NCI-H2029 (cell line): ENCODE measurements at regions not wholly inside any gene's neighbourhood (a gene's known extent, or its start where the extent isn't known, plus 50 kb on each side); places are given as distances from the start of the nearest gene placed in this dataset.
"Not testable (repeated sequence)": the region's sequence is repeated elsewhere in the genome, so short reads cannot be mapped to it uniquely, and the experiment has no call there.

Experiments
- DNase-seq: peaks from one replicate; lab custom pipeline; 2025; lab: John Stamatoyannopoulos, UW

DNA sequence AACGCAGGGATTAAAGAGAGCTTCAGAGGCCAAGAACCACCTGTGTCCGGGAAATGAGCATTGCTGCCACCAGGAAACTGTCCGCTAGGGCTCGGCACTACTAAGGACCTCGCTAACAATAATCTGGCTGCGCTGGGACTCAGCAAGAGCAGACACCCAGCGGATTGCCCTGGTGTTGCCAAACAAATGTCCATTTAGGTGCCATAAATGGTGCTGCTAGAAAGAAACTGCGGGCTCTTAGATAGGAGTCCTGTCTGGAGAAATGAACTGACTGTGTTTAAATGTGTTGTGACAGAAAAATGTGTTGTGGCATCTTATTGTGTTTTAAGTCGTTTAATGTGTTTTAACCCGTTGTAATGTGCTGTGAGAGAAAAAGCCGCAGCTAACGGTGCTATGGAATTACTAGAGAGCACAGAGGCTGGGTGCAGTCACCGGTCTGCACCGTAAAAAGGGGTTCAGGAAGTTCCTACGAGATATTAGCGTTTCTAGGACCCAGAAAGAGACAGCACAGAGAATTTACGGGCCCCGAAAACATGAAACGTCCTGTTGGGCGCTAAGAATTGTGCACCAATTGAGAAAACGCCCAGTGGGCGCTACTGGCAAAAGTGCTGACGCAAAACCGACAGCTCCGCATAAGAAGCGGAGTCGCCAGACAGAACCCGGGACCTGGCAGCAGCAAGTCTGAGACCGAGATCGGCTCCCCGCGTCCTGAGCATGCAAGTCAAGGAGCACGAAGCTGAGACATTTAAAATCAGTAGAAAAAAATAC lies 90.6 kb downstream of the ANXA2R start:
- no peak for DNase-seq

- DNase-seq = no peak
Measured at GRCh38 chr5:42948961-42949347, 91.2 kb downstream of the ANXA2R start.

GRCh38 chr5:42944989-42945388 lies 95.1 kb downstream of the ANXA2R start:
- no peak for DNase-seq

- no peak for DNase-seq
Measured at GRCh38 chr5:42943931-42944631, 96.0 kb downstream of the ANXA2R start.

DNA sequence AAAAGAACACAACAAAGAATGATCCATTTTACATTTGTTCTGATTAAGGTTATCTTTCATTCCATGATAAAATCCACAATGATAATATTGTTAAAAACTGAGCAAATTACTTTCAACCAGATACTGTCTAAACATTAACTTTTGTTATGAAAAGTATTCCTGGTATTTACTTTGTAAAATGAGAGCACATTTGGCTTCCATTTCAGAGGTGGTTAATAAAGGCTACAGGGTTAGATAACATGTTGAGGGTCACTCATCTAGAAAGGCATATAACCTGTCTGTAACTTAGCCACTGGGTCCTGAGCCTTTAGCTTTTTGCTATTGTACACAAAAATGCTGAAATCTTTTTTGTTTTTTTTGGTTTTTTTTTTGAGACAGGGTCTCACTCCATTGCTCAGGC lies 99.3 kb downstream of the ANXA2R start:
- DNase-seq = peak; percentile 6

GRCh38 chr5:42932011-42932410 lies 108.1 kb downstream of the ANXA2R start:
- DNase-seq = not testable (repeated sequence)

- not testable (repeated sequence) for DNase-seq
Measured at GRCh38 chr5:42931451-42931850, 108.7 kb downstream of the ANXA2R start.

- no peak for DNase-seq
Measured at GRCh38 chr5:42930934-42931333, 109.2 kb downstream of the ANXA2R start.

DNA sequence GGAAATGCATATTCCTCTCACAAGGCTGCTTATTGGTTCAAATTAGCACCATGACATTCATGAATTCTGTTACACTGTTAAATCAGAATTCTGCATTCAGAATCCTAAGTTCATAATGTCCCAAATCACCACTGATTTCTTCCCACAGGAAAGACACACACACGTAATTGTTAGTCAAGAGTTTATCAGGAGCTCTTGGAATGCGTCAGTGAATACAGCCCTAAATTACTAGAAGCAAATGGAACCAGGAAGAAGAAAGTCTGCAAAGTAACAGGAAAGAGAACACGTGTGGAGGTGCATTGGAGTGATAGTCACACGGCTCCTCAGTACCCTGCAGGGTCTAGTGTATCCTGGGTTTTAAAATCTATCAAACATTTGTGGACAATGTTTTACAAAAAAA lies 110.2 kb downstream of the ANXA2R start:
- DNase-seq = no peak

- DNase-seq = no peak
Measured at GRCh38 chr5:42927730-42928129, 112.4 kb downstream of the ANXA2R start.

DNA sequence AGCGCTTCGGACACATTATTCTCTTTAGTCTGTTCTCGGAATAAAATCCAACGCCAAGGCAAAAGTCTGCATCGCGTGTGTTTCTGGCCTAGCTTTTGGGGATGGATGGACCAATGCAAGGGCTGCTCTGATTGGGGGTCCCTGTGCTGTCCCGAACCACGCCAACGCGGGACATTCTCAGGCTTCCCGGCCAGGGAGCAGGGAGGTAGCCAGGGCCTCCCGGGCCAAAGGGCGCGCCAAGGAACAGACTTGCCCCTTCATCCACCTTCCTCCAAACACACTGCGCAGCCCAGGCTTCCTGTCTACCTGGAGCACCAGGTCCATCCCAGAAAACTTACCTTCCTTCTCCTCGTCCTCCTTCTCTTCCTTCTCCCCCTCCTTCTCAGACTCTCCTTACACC lies 113.0 kb upstream of the SELENOP start:
- no peak for DNase-seq

DNA sequence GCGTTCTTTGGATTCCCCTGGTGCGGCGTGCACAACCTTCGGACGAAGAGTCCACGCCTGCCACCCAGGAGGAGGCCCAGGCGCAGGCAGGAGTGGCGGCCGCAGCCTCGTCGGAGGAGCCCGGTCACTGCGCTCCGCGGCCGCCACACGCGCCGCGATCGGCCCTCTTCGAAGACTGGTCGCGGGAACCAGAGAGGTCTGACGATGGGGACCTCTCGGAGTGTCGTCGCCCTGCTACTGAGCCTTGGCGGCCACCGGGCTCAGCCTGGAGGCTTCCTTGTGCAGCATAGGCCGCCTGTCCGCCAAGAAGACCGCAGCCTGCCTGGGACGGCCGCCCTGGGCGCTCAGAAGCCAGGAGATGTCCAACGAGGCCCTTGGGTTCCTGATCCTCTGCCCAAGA lies 112.5 kb upstream of the SELENOP start:
- no peak for DNase-seq

DNA sequence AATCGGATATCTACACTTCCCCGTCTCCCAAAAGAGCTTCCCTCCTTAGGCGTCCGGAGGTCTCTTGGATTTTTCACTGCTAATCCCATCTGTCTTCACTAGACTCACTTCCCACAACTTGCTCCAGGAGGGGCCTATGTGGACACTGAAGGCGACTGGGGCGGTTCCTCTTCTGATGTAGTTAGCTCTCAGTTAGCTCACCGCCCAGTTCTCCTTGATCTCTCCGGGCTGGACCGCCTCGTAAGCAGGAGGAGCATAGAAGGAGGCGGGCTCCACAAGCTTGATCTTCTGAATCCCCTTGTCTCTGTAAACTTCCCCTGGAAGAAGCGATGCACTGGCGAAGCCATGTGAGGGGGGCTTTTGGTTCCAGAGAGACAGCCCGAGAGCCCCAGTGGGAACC lies 112.0 kb upstream of the SELENOP start:
- no peak for DNase-seq

DNA sequence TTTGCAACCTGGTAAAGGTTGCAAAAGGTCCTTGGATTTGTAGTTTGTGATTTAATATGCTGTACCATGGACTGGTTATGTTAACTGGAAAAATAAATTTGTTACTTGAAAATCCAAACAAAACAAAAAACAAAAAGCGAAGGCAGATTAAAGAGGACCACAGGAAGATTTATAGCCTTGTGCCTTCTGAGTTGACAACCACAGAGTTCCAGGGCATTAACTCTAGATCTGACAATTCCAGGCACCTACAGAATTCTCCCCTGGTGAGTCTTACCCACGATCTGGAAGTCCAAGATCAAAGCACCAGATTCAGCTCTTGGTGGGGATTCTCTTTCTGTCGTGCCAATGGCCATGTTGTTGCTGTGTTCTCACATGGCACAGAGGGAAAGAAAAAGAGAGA lies 107.9 kb upstream of the SELENOP start:
- no peak for DNase-seq

DNA sequence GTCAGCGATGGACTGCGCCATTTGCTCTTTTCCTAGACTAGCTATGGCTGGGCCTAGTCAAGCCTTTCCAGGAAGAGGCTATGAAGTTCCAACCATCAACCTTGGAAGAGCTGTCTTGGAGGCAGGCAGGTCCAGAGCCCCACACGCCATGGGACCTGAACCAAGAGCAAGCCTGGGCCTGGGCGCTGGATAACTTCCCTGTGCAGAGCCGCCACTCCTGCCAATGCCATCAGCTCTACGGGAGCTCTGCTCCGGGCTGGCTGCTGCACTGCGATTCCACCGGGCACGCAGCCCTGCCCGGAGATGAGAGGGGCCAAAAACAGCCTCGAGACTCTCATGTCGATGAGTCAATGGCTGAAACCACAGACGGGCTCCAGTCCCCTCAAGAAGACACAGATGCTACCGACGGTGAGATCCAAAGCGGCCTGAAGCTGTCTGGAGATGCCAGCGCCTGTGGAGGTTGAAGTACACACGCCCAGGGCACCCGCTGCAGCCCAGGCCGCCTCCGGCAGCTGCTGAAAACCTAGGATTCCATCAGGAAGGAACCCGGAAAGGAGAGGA lies 103.7 kb upstream of the SELENOP start:
- no peak for DNase-seq

DNA sequence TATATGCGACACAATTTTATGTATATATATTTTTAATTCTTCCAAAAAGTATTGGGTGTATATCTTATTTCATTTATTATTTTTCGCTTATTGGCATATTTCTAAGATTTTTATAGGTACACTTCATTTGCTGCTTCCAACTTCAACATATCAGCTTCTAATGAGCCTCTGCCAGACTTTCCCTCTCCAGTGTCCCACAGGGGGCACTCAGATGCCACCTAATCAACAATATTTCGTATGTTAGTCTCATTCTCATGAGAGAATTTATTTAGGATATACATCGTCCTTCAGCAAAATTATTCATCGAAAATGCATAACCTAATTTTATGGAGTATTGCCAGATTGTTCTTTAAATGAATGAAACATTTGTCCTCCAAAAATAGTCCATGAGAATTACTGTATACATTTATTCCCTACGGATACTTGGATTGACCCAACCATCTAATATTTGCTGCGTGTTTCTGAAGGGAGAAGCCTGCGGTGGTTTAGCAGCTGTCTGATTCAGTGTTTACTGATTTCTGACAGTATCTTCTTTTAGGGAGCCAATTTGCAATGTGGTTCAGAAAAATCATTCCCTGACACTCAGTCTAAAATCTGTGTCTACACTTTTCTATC lies 100.6 kb upstream of the SELENOP start:
- DNase-seq = no peak

GRCh38 chr5:42908509-42909488 lies 97.1 kb upstream of the SELENOP start:
- peak; percentile 80 for DNase-seq

DNA sequence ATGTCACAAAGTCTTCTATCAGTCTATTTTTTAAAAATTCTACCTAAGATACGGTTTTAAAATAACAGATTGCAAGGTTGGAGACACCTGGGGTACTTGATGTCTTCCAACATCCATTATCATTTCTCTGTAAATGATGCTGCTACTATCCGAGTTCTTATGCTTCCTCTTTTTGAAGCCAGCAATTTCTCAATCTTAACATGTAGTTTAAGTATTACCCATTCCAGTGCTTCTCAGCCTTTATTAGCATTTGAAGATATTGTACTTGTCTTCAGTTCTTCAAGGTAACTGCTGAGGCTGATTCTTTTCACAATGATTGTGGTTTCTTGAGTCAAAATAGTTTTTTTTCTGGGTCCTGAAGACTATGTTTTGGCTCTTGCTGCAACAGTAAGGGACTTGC lies 96.4 kb upstream of the SELENOP start:
- DNase-seq = no peak

DNA sequence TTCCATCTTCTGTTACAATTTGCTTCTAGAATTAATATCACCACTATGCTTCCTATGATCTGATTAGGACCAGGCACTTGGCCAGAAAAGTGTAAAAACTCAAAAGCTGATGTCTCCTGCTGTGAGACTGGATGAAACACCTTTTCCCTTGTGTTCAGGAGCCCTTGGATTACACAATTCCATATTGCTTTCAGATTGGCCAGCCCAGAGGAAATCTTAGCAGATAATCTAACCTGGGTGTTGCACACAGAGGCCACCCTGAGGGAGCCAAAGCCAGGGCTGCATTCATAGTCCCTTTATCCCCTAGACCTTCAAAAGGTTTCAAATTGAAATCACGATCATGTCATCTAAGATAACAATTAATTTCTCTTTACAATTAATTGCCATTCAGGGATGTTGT lies 94.1 kb upstream of the SELENOP start:
- DNase-seq = no peak

GRCh38 chr5:42900734-42901133 lies 89.0 kb upstream of the SELENOP start:
- DNase-seq = no peak

DNA sequence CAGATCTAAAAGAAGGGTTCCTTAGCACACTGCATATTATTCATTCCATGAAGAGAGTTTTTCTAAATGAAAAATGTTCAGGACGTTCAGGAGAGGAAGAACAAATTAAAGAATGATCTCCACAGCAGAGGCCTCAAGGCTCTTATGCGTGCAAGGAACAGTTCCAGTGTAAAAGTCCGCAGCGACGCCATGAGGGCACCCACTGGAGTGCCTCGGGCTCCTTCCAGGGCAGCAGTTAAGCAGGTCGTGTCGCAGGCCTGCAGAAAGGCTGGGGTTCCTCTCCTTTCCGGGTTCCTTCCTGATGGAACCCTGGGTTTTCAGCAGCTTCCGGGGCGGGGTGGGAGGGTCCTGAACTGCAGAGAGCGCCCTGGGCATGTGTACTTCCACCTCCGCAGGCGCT lies 87.1 kb upstream of the SELENOP start:
- DNase-seq = no peak

DNA sequence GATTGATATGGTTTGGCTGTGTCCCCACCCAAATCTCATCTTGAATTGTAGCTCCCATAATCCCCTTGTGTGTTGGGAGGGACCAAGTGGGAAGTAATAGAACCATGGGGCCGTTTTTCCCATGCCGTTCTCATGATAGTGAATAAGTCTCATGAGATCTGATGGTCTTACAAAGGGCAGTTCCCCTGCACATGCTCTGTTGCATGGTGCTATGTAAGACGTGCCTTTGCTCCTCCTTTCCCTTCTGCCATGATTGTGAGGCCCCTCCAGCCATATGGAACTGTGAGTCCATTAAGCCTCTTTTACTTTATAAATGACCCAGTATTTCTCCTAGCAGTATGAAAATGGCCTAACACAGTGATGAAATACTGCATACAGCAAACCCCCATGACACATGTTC lies 84.8 kb upstream of the SELENOP start:
- no peak for DNase-seq
